SK-N-SH (cell line): ENCODE measurements at regions not wholly inside any gene's neighbourhood (a gene's known extent, or its start where the extent isn't known, plus 50 kb on each side); places are given as distances from the start of the nearest gene placed in this dataset.

Experiments used
- CTCF ChIA-PET: fragments of 300-600, 350-600 bp; formaldehyde crosslinking; extraction: SDS; loops from one replicate; lab custom pipeline; 2021; lab: Yijun Ruan, JAX
- POLR2A ChIA-PET: fragments of 350-600 bp; sonication (Branson Sonifier 250); formaldehyde crosslinking; extraction: SDS; loops from one replicate; lab custom pipeline; 2020; ENCODE audit warnings: antibody characterized with exemption, inconsistent platforms; lab: Yijun Ruan, JAX
- DNase-seq: peaks from one replicate; pipeline ENCODE4 v3.0.0; 2012
- H2AFZ ChIP-seq: fragments of 200-600 bp; sonication (generic); 2 replicates; pipeline ENCODE4 v1.8.1; 2016; ENCODE audit warnings: antibody characterized with exemption, mild to moderate bottlenecking, low read depth
- H3F3A ChIP-seq: fragments of 200-600 bp; sonication (generic); replicated peaks from 2 replicates; pipeline ENCODE3; 2016; ENCODE audit warnings: antibody characterized with exemption, mild to moderate bottlenecking; ENCODE audit not compliant: insufficient read depth
- H3K27ac ChIP-seq, 2 experiments: fragments of 200-500 bp in 1 of 2; fragments of 200-600 bp in 1 of 2; sonication (Bioruptor generic) in 1 of 2; sonication (generic), shearing (Covaris generic) in 1 of 2; 2 replicates each; pipeline versions ENCODE4 v1.5.1 to v1.6.1; 2014 to 2016; ENCODE audit warnings: low read depth in 2 of 2, inconsistent platforms in 1 of 2, low read length in 1 of 2, mild to moderate bottlenecking in 1 of 2, mixed read lengths in 1 of 2
- H3K27me3 ChIP-seq: fragments of 200-600 bp; sonication (generic), shearing (Covaris generic); 2 replicates; pipeline ENCODE4 v1.6.1; 2016; ENCODE audit warnings: mixed run types; ENCODE audit not compliant: insufficient read depth
- H3K36me3 ChIP-seq, 2 experiments: fragments of 200-500 bp in 1 of 2; fragments of 200-600 bp in 1 of 2; sonication (Bioruptor generic) in 1 of 2; sonication (generic) in 1 of 2; replicated peaks in 1 of 2; 2 replicates each; pipeline versions ENCODE3 to v1.5.1; 2014 to 2016; ENCODE audit warnings: low read length in 1 of 2, mild to moderate bottlenecking in 1 of 2; ENCODE audit not compliant: insufficient read depth in 2 of 2, control insufficient read depth in 1 of 2
- H3K4me1 ChIP-seq, 2 experiments: fragments of 200-500 bp in 1 of 2; fragments of 200-600 bp in 1 of 2; sonication (Bioruptor generic) in 1 of 2; sonication (generic), shearing (Covaris generic) in 1 of 2; 2 replicates each; pipeline versions ENCODE4 v1.5.1 to v1.6.1; 2014 to 2016; ENCODE audit warnings: low read depth in 1 of 2, low read length in 1 of 2, mixed run types in 1 of 2; ENCODE audit not compliant: insufficient read depth in 2 of 2, control insufficient read depth in 1 of 2
- H3K4me2 ChIP-seq: fragments of 200-600 bp; sonication (generic), shearing (Covaris generic); 2 replicates; pipeline ENCODE4 v1.6.1; 2017; ENCODE audit warnings: mixed run types
- H3K4me3 ChIP-seq, 2 experiments: fragments of 200-500 bp in 1 of 2; fragments of 200-600 bp in 1 of 2; sonication (Bioruptor generic) in 1 of 2; sonication (generic), shearing (Covaris generic) in 1 of 2; 2 replicates each; pipeline versions ENCODE4 v1.5.1 to v1.8.1; 2014 to 2016; ENCODE audit warnings: low read depth in 2 of 2, inconsistent platforms in 1 of 2, low read length in 1 of 2, mild to moderate bottlenecking in 1 of 2, mixed read lengths in 1 of 2, moderate library complexity in 1 of 2
- H3K79me2 ChIP-seq: fragments of 200-600 bp; sonication (generic); 2 replicates; pipeline ENCODE4 v1.8.1; 2017; ENCODE audit warnings: mild to moderate bottlenecking; ENCODE audit not compliant: insufficient read depth
- H3K9ac ChIP-seq: fragments of 200-600 bp; sonication (generic); 2 replicates; pipeline ENCODE4 v1.6.1; 2017; ENCODE audit warnings: mixed run types
- H3K9me2 ChIP-seq: fragments of 200-600 bp; sonication (generic); 2 replicates; pipeline ENCODE4 v1.6.1; 2017; ENCODE audit warnings: mixed run types
- H3K9me3 ChIP-seq: fragments of 200-600 bp; sonication (generic); 2 replicates; pipeline ENCODE4 v1.6.1; 2017; ENCODE audit warnings: mixed run types, mild to moderate bottlenecking, moderate library complexity
- H4K20me1 ChIP-seq: fragments of 200-600 bp; sonication (generic); 2 replicates; pipeline ENCODE4 v1.6.1; 2017; ENCODE audit warnings: mild to moderate bottlenecking, mixed run types; ENCODE audit not compliant: insufficient read depth
- CHD2 ChIP-seq: fragments of 150-350 bp; IDR thresholded peaks from 2 replicates; pipeline ENCODE4 v1.6.1; 2018; ENCODE audit warnings: low read length; ENCODE audit not compliant: partially characterized antibody
- FOXJ3 ChIP-seq: sonication (generic); formaldehyde crosslinking; IDR thresholded peaks from 2 replicates; pipeline ENCODE4 v1.5.1; 2020; ENCODE audit warnings: mild to moderate bottlenecking, missing genetic modification reagents
- FOXM1 ChIP-seq: IDR thresholded peaks from 2 replicates; pipeline ENCODE4 v1.4.0; 2012; ENCODE audit warnings: low read depth, mild to moderate bottlenecking
- GABPA ChIP-seq: IDR thresholded peaks from 2 replicates; pipeline ENCODE4 v1.4.0; 2012; ENCODE audit warnings: low read depth, mild to moderate bottlenecking
- GATA2 ChIP-seq: sonication (generic); formaldehyde crosslinking; IDR thresholded peaks from 2 replicates; pipeline ENCODE4 v1.5.0; 2020; ENCODE audit warnings: mild to moderate bottlenecking, missing genetic modification reagents
- JUND ChIP-seq: IDR thresholded peaks from 2 replicates; pipeline ENCODE4 v1.4.0; 2012
- MXI1 ChIP-seq: IDR thresholded peaks from 2 replicates; pipeline ENCODE4 v1.6.1; 2012; ENCODE audit warnings: mild to moderate bottlenecking, low read depth, low read length, improper control_type of control experiment
- NFIC ChIP-seq: IDR thresholded peaks from 2 replicates; pipeline ENCODE4 v1.4.0; 2012; ENCODE audit warnings: borderline replicate concordance
- RCOR1 ChIP-seq: fragments of 150-350 bp; IDR thresholded peaks from 2 replicates; pipeline ENCODE4 v1.6.1; 2017; ENCODE audit warnings: antibody characterized with exemption, low read length
- RFX5 ChIP-seq: IDR thresholded peaks from 2 replicates; pipeline ENCODE4 v1.6.1; 2012; ENCODE audit warnings: mild to moderate bottlenecking, improper control_type of control experiment, low read length
- SMC3 ChIP-seq: IDR thresholded peaks from 2 replicates; pipeline ENCODE4 v1.6.1; 2012; ENCODE audit warnings: low read depth, low read length, improper control_type of control experiment
- TCF12 ChIP-seq: IDR thresholded peaks from 2 replicates; pipeline ENCODE4 v1.4.0; 2012
- USF1 ChIP-seq: IDR thresholded peaks from 2 replicates; pipeline ENCODE4 v1.4.0; 2012; ENCODE audit warnings: low read depth, borderline replicate concordance
- ZBTB33 ChIP-seq: IDR thresholded peaks from 2 replicates; pipeline ENCODE4 v1.4.0; 2012; ENCODE audit warnings: low read depth, borderline replicate concordance
- WGBS: methylation state at CpG from one replicate; pipeline ENCODE4 v1.1.6; 2017; ENCODE audit warnings: low lambda C conversion rate; 5-methylcytosine and 5-hydroxymethylcytosine counted together
- TF ChIP-seq, protein P1 (sequence below): fragments of 200-600 bp; sonication (generic); IDR thresholded peaks from 2 replicates; pipeline ENCODE4 v1.6.1; 2017; ENCODE audit warnings: antibody characterized with exemption, mild to moderate bottlenecking, moderate library complexity
- TF ChIP-seq, protein P2 (sequence below): IDR thresholded peaks from 2 replicates; pipeline ENCODE4 v1.6.1; 2012; ENCODE audit warnings: mild to moderate bottlenecking, low read depth, low read length, moderate library complexity

- WGBS = 46% methylated on average over 4 of the region's 4 CpGs
- H3K9me3 ChIP-seq = no peaks in the 10 kb centered on the region
- H3K36me3 ChIP-seq = no peaks in the 10 kb centered on the region
- no peak overlapping the region for H3K27ac ChIP-seq
- CTCF ChIA-PET = no interaction called here
- H3K9ac ChIP-seq = no peak overlapping the region
- POLR2A ChIA-PET = no interaction called here
- no peaks in the 10 kb centered on the region for H3K27me3 ChIP-seq
- DNase-seq = no peak
- no peaks in the 10 kb centered on the region for H4K20me1 ChIP-seq
- H3F3A ChIP-seq = no peaks in the 10 kb centered on the region
- H3K79me2 ChIP-seq = no peaks in the 10 kb centered on the region
- H3K4me1 ChIP-seq = peaks cover 0 to 1% of the 10 kb centered on the region in 2 experiments; a peak in 1 of 4 replicates
- no peaks in the 10 kb centered on the region for H3K9me2 ChIP-seq
- H3K4me2 ChIP-seq = no peak overlapping the region
- no peak overlapping the region for H3K4me3 ChIP-seq
- H2AFZ ChIP-seq = no peak overlapping the region
- no peak for TF ChIP-seq JUND
- TF ChIP-seq GATA2 = no peak
- no peak for TF ChIP-seq MXI1
- no peak for TF ChIP-seq USF1
- no peak for TF ChIP-seq RCOR1
- TF ChIP-seq, protein P1, sequence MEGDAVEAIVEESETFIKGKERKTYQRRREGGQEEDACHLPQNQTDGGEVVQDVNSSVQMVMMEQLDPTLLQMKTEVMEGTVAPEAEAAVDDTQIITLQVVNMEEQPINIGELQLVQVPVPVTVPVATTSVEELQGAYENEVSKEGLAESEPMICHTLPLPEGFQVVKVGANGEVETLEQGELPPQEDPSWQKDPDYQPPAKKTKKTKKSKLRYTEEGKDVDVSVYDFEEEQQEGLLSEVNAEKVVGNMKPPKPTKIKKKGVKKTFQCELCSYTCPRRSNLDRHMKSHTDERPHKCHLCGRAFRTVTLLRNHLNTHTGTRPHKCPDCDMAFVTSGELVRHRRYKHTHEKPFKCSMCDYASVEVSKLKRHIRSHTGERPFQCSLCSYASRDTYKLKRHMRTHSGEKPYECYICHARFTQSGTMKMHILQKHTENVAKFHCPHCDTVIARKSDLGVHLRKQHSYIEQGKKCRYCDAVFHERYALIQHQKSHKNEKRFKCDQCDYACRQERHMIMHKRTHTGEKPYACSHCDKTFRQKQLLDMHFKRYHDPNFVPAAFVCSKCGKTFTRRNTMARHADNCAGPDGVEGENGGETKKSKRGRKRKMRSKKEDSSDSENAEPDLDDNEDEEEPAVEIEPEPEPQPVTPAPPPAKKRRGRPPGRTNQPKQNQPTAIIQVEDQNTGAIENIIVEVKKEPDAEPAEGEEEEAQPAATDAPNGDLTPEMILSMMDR = no peak
- TF ChIP-seq FOXM1 = no peak
- TF ChIP-seq FOXJ3 (CRISPR knock-in tag) = no peak
- no peak for TF ChIP-seq NFIC
- TF ChIP-seq SMC3 = no peak
- TF ChIP-seq CHD2 = no peak
- no peak for TF ChIP-seq TCF12
- TF ChIP-seq, protein P2, sequence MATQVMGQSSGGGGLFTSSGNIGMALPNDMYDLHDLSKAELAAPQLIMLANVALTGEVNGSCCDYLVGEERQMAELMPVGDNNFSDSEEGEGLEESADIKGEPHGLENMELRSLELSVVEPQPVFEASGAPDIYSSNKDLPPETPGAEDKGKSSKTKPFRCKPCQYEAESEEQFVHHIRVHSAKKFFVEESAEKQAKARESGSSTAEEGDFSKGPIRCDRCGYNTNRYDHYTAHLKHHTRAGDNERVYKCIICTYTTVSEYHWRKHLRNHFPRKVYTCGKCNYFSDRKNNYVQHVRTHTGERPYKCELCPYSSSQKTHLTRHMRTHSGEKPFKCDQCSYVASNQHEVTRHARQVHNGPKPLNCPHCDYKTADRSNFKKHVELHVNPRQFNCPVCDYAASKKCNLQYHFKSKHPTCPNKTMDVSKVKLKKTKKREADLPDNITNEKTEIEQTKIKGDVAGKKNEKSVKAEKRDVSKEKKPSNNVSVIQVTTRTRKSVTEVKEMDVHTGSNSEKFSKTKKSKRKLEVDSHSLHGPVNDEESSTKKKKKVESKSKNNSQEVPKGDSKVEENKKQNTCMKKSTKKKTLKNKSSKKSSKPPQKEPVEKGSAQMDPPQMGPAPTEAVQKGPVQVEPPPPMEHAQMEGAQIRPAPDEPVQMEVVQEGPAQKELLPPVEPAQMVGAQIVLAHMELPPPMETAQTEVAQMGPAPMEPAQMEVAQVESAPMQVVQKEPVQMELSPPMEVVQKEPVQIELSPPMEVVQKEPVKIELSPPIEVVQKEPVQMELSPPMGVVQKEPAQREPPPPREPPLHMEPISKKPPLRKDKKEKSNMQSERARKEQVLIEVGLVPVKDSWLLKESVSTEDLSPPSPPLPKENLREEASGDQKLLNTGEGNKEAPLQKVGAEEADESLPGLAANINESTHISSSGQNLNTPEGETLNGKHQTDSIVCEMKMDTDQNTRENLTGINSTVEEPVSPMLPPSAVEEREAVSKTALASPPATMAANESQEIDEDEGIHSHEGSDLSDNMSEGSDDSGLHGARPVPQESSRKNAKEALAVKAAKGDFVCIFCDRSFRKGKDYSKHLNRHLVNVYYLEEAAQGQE = no peak
Measured at GRCh38 chr20:16209951-16210361, 363.3 kb downstream of the KIF16B start.

GRCh38 chr20:16209357-16209756 lies 363.9 kb downstream of the KIF16B start:
- Histone ChIP-seq H3K36me3 (no peaks in the 10 kb centered on the region), H3K9me2 (no peaks in the 10 kb centered on the region), H3K4me3 (no peak overlapping the region), H3K27me3 (no peaks in the 10 kb centered on the region), H3K4me2 (no peak overlapping the region)
- CTCF ChIA-PET = interaction anchor here (0.8 kb wide), 1 partner anchor 23 kb away, joined by 3 read pairs; no protein-coding TSS in a partner anchor
- TF ChIP-seq ZBTB33 (no peak), FOXJ3 (CRISPR knock-in tag) (no peak), USF1 (no peak), RFX5 (no peak), GABPA (no peak)
- TF ChIP-seq, all 33 proteins: peak for 0
- Histone ChIP-seq H3K79me2 (no peaks in the 10 kb centered on the region), H3K9me3 (no peaks in the 10 kb centered on the region), H3F3A (no peaks in the 10 kb centered on the region), H3K9ac (no peak overlapping the region), H3K4me1 (no peaks in the 10 kb centered on the region), H2AFZ (no peak overlapping the region), H4K20me1 (no peaks in the 10 kb centered on the region), H3K27ac (no peak overlapping the region)
- POLR2A ChIA-PET = no interaction called here
- no peak for DNase-seq
- 7% methylated on average over 2 of the region's 2 CpGs for WGBS
